ENCODE measurements at regions not wholly inside any gene's neighbourhood (a gene's known extent, or its start where the extent isn't known, plus 50 kb on each side); places are given as distances from the start of the nearest gene placed in this dataset.
A peak's percentile ranks its signal among the peaks of the same experiment; 100 is the strongest.
"Not testable (repeated sequence)": the region's sequence is repeated elsewhere in the genome, so short reads cannot be mapped to it uniquely, and the experiment has no call there.

- RAD21 ChIA-PET (ENCODE audit: unreplicated experiment); H3K4me3 ChIP-seq; H3K4me2 ChIP-seq (ENCODE audit: control insufficient read depth, insufficient read depth); H3K9ac ChIP-seq (ENCODE audit: control insufficient read depth, insufficient read depth, low read length); H3K9me3 ChIP-seq (replicated peaks; ENCODE audit: control insufficient read depth, insufficient read depth, low read length); H3K36me3 ChIP-seq (ENCODE audit: control insufficient read depth in 2 of 2, insufficient read depth in 2 of 2, low read length in 1 of 2); H3K27me3 ChIP-seq (replicated peaks in 1 of 2; ENCODE audit: control insufficient read depth in 2 of 2, insufficient read depth in 2 of 2, low read length in 1 of 2); POLR2A ChIA-PET; H3K27ac ChIP-seq (ENCODE audit: control insufficient read depth, insufficient read depth); H4K20me1 ChIP-seq (ENCODE audit: control insufficient read depth, insufficient read depth); H3K79me2 ChIP-seq (ENCODE audit: control insufficient read depth, insufficient read depth, low read length); BruUV-seq (replicated peaks); H3K4me1 ChIP-seq (ENCODE audit: control insufficient read depth, insufficient read depth, low read length); H2AFZ ChIP-seq (ENCODE audit: control insufficient read depth, low read depth, low read length); SMC1A ChIA-PET (ENCODE audit: uncharacterized antibody, unreplicated experiment); intact Hi-C loops (cut with micrococcal nuclease; ENCODE audit: unreplicated experiment); CTCF ChIA-PET; FAIRE-seq; in situ Hi-C loops (cut with MboI); ATAC-seq; DNase-seq (ENCODE audit: low read depth, low spot score): not testable (repeated sequence)
- TF ChIP-seq ETV6 (conservative IDR thresholded peaks at IDR 0.05 in 1 of 2, IDR thresholded peaks at IDR 0.05 in 1 of 2; ENCODE audit: borderline replicate concordance in 1 of 2, low read depth in 1 of 2) (peak in 1 of 2 experiments; percentile 35; a peak in 1 of 4 replicates), SPI1 (IDR thresholded peaks at IDR 0.05; ENCODE audit: borderline replicate concordance, insufficient read depth, low read depth, low read length) (peak; percentile 51; the same call in 1 of the 2 replicates)
Observed at GRCh38 chr1:221604390-221604789, 137.5 kb downstream of the DUSP10 start.

DNA sequence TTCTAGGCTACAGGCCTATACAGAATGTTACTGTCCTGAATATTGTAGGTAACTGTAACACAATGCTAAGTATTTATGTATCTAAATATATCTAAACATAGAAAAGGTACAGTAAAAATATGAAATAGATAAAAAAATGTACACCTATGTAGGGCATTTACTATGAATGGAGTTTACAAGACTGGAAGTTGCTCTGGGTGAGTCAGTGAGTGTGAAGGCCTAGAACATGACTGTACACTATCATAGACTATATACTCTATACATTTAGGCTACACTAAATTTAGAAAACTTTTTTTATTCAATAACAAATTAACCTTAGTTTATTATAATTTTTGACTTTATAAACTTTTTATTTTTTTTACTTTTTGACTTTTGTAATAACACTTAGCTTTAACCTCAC is 136.9 kb downstream of the DUSP10 start:
- no peaks in the 10 kb centered on the region for H3K36me3 ChIP-seq (ENCODE audit: control insufficient read depth in 2 of 2, insufficient read depth in 2 of 2, low read length in 1 of 2)
- no peaks in the 10 kb centered on the region for H3K27me3 ChIP-seq (replicated peaks in 1 of 2; ENCODE audit: control insufficient read depth in 2 of 2, insufficient read depth in 2 of 2, low read length in 1 of 2)
- no peaks in the 10 kb centered on the region for H3K4me1 ChIP-seq (ENCODE audit: control insufficient read depth, insufficient read depth, low read length)
- DNase-seq (ENCODE audit: low read depth, low spot score): no peak
- no peak overlapping the region for H3K4me2 ChIP-seq (ENCODE audit: control insufficient read depth, insufficient read depth)
- ChIA-PET CTCF (interaction anchor here (1.0 kb wide), 1 partner anchor 40 kb away, joined by 4 read pairs; no protein-coding TSS in a partner anchor), RAD21 (ENCODE audit: unreplicated experiment) (no interaction called here), SMC1A (ENCODE audit: uncharacterized antibody, unreplicated experiment) (interaction anchor here (0.6 to 1.7 kb wide), 4 partner anchors 7 to 405 kb away, joined by 3 to 8 read pairs (median 4); no protein-coding TSS in a partner anchor), POLR2A (no interaction called here)
- ATAC-seq: no peak
- no peaks in the 10 kb centered on the region for H3K79me2 ChIP-seq (ENCODE audit: control insufficient read depth, insufficient read depth, low read length)
- intact Hi-C loops (cut with micrococcal nuclease; ENCODE audit: unreplicated experiment) (no loop called here), in situ Hi-C loops (cut with MboI) (no loop called here)
- no TSS peak for BruUV-seq (replicated peaks)
- no peak for FAIRE-seq
- no peak overlapping the region for H2AFZ ChIP-seq (ENCODE audit: control insufficient read depth, low read depth, low read length)
- H3K9ac ChIP-seq (ENCODE audit: control insufficient read depth, insufficient read depth, low read length): no peak overlapping the region
- H4K20me1 ChIP-seq (ENCODE audit: control insufficient read depth, insufficient read depth): no peaks in the 10 kb centered on the region
- no peaks in the 10 kb centered on the region for H3K9me3 ChIP-seq (replicated peaks; ENCODE audit: control insufficient read depth, insufficient read depth, low read length)
- H3K4me3 ChIP-seq: no peak overlapping the region
- no peak overlapping the region for H3K27ac ChIP-seq (ENCODE audit: control insufficient read depth, insufficient read depth)
- TF ChIP-seq SMARCA5 (IDR thresholded peaks at IDR 0.05) (no peak), HDAC2 (IDR thresholded peaks at IDR 0.05) (no peak), NR2C1 (IDR thresholded peaks at IDR 0.05) (no peak), JUND (IDR thresholded peaks at IDR 0.05; ENCODE audit: low read depth, low read length) (no peak), MAX (IDR thresholded peaks at IDR 0.05; ENCODE audit: low read depth, low read length) (no peak), MYC (IDR thresholded peaks at IDR 0.05; ENCODE audit: insufficient read depth, insufficient read length, insufficient replicate concordance, low read length, severe bottlenecking) (no peak), SIN3A (IDR thresholded peaks at IDR 0.05; ENCODE audit: low read depth, low read length) (no peak), CBX3 (IDR thresholded peaks at IDR 0.05; ENCODE audit: borderline replicate concordance, low read depth) (no peak), MTA3 (IDR thresholded peaks at IDR 0.05; ENCODE audit: borderline replicate concordance, low read length) (no peak), RCOR1 (conservative IDR thresholded peaks at IDR 0.05; ENCODE audit: low read depth, low read length) (no peak), PRDM15 (CRISPR knock-in tag; IDR thresholded peaks at IDR 0.05) (no peak)
- TF ChIP-seq, protein P1, sequence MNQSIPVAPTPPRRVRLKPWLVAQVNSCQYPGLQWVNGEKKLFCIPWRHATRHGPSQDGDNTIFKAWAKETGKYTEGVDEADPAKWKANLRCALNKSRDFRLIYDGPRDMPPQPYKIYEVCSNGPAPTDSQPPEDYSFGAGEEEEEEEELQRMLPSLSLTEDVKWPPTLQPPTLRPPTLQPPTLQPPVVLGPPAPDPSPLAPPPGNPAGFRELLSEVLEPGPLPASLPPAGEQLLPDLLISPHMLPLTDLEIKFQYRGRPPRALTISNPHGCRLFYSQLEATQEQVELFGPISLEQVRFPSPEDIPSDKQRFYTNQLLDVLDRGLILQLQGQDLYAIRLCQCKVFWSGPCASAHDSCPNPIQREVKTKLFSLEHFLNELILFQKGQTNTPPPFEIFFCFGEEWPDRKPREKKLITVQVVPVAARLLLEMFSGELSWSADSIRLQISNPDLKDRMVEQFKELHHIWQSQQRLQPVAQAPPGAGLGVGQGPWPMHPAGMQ (IDR thresholded peaks at IDR 0.05; ENCODE audit: borderline replicate concordance): no peak
